Loucy (cell line): ENCODE measurements at regions not wholly inside any gene's neighbourhood (a gene's known extent, or its start where the extent isn't known, plus 50 kb on each side); places are given as distances from the start of the nearest gene placed in this dataset.
"Not testable (repeated sequence)": the region's sequence is repeated elsewhere in the genome, so short reads cannot be mapped to it uniquely, and the experiment has no call there.

Experiments used
- H2AFZ ChIP-seq: fragments of 200-600 bp; sonication (generic); 2 replicates; pipeline ENCODE4 v1.6.0; 2016; ENCODE audit warnings: antibody characterized with exemption, mild to moderate bottlenecking, low read length, moderate library complexity
- H3F3A ChIP-seq: fragments of 200-600 bp; 2 replicates; pipeline ENCODE4 v1.6.0; 2016; ENCODE audit warnings: antibody characterized with exemption, low read depth, mild to moderate bottlenecking
- H3K27me3 ChIP-seq: fragments of 200-600 bp; sonication (generic); 2 replicates; pipeline ENCODE4 v1.6.1; 2014; ENCODE audit warnings: low read length, mild to moderate bottlenecking; ENCODE audit not compliant: insufficient read depth, poor library complexity, severe bottlenecking
- H3K36me3 ChIP-seq: fragments of 200-600 bp; sonication (generic); 2 replicates; pipeline ENCODE4 v1.6.1; 2016; ENCODE audit warnings: low read length; ENCODE audit not compliant: insufficient read depth
- H3K4me1 ChIP-seq: fragments of 200-600 bp; sonication (generic); 2 replicates; pipeline ENCODE4 v1.5.1; 2014; ENCODE audit warnings: low read length, mild to moderate bottlenecking; ENCODE audit not compliant: insufficient read depth, poor library complexity, severe bottlenecking
- H3K4me2 ChIP-seq: fragments of 200-600 bp; sonication (generic); 2 replicates; pipeline ENCODE4 v1.6.0; 2014; ENCODE audit warnings: antibody characterized with exemption, low read length, low read depth, mild to moderate bottlenecking; ENCODE audit not compliant: poor library complexity, severe bottlenecking
- H3K4me3 ChIP-seq: fragments of 200-600 bp; sonication (generic); 2 replicates; pipeline ENCODE4 v1.5.1; 2014; ENCODE audit warnings: low read length, mild to moderate bottlenecking, mixed read lengths; ENCODE audit not compliant: poor library complexity, severe bottlenecking
- H3K79me2 ChIP-seq: fragments of 200-600 bp; sonication (generic); 2 replicates; pipeline ENCODE4 v1.6.1; 2014; ENCODE audit warnings: low read length; ENCODE audit not compliant: insufficient read depth
- H3K9ac ChIP-seq: fragments of 200-600 bp; sonication (generic); 2 replicates; pipeline ENCODE4 v1.6.0; 2014; ENCODE audit warnings: mild to moderate bottlenecking, low read depth, low read length, moderate library complexity; ENCODE audit not compliant: poor library complexity, severe bottlenecking
- H3K9me2 ChIP-seq: fragments of 200-600 bp; sonication (generic); replicated peaks from 2 replicates; pipeline ENCODE4 v1.6.1; 2016; ENCODE audit warnings: low read depth, low read length, mixed read lengths
- H3K9me3 ChIP-seq: fragments of 200-600 bp; sonication (generic); 2 replicates; pipeline ENCODE4 v1.6.1; 2014; ENCODE audit warnings: mild to moderate bottlenecking, antibody characterized with exemption, low read length, low read depth; ENCODE audit not compliant: insufficient read depth
- H4K20me1 ChIP-seq: fragments of 200-600 bp; sonication (generic); 2 replicates; pipeline ENCODE4 v1.6.0; 2014; ENCODE audit warnings: antibody characterized with exemption, low read length, mild to moderate bottlenecking; ENCODE audit not compliant: insufficient read depth, poor library complexity, severe bottlenecking
- EZH2phosphoT487 ChIP-seq: fragments of 200-600 bp; IDR thresholded peaks from 2 replicates; pipeline ENCODE4 v1.6.1; 2018; ENCODE audit warnings: antibody characterized with exemption, mild to moderate bottlenecking, moderate library complexity, borderline replicate concordance
- TF ChIP-seq, protein P1 (sequence below): fragments of 200-600 bp; sonication (generic); conservative IDR thresholded peaks from 2 replicates; pipeline ENCODE4 v1.5.1; 2014; ENCODE audit warnings: mild to moderate bottlenecking, antibody characterized with exemption, low read length

- TF ChIP-seq EZH2phosphoT487 = no peak
- TF ChIP-seq, protein P1, sequence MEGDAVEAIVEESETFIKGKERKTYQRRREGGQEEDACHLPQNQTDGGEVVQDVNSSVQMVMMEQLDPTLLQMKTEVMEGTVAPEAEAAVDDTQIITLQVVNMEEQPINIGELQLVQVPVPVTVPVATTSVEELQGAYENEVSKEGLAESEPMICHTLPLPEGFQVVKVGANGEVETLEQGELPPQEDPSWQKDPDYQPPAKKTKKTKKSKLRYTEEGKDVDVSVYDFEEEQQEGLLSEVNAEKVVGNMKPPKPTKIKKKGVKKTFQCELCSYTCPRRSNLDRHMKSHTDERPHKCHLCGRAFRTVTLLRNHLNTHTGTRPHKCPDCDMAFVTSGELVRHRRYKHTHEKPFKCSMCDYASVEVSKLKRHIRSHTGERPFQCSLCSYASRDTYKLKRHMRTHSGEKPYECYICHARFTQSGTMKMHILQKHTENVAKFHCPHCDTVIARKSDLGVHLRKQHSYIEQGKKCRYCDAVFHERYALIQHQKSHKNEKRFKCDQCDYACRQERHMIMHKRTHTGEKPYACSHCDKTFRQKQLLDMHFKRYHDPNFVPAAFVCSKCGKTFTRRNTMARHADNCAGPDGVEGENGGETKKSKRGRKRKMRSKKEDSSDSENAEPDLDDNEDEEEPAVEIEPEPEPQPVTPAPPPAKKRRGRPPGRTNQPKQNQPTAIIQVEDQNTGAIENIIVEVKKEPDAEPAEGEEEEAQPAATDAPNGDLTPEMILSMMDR = no peak
- no peaks in the 10 kb centered on the region for H3K27me3 ChIP-seq
- H3K9me2 ChIP-seq = no peaks in the 10 kb centered on the region
- H3K9ac ChIP-seq = no peak overlapping the region
- H2AFZ ChIP-seq = no peak overlapping the region
- no peak overlapping the region for H3K4me3 ChIP-seq
- H3K79me2 ChIP-seq = no peaks in the 10 kb centered on the region
- H3K4me2 ChIP-seq = no peak overlapping the region
- no peaks in the 10 kb centered on the region for H4K20me1 ChIP-seq
- no peaks in the 10 kb centered on the region for H3F3A ChIP-seq
- no peaks in the 10 kb centered on the region for H3K4me1 ChIP-seq
- no peaks in the 10 kb centered on the region for H3K36me3 ChIP-seq
- no peaks in the 10 kb centered on the region for H3K9me3 ChIP-seq
Measured at GRCh38 chr14:97143011-97143410, 345.8 kb downstream of the VRK1 start.

- Histone ChIP-seq H3K4me2 (no peak overlapping the region), H3K36me3 (no peaks in the 10 kb centered on the region), H3K79me2 (no peaks in the 10 kb centered on the region), H3K9me2 (no peaks in the 10 kb centered on the region), H3K9ac (no peak overlapping the region), H3K4me1 (no peaks in the 10 kb centered on the region), H4K20me1 (no peaks in the 10 kb centered on the region), H2AFZ (no peak overlapping the region), H3K9me3 (no peaks in the 10 kb centered on the region), H3K4me3 (no peak overlapping the region), H3F3A (no peaks in the 10 kb centered on the region), H3K27me3 (no peaks in the 10 kb centered on the region)
- TF ChIP-seq, protein P1 = no peak
- no peak for TF ChIP-seq EZH2phosphoT487
Measured at GRCh38 chr14:97143456-97143855, 346.3 kb downstream of the VRK1 start.

GRCh38 chr14:97148021-97148420 is 350.8 kb downstream of the VRK1 start:
- not testable (repeated sequence) for H3K79me2 ChIP-seq, H3K36me3 ChIP-seq, H3K9ac ChIP-seq, H3F3A ChIP-seq, H2AFZ ChIP-seq, H3K9me2 ChIP-seq, H3K9me3 ChIP-seq, H3K27me3 ChIP-seq, H3K4me2 ChIP-seq, H3K4me1 ChIP-seq, H4K20me1 ChIP-seq, H3K4me3 ChIP-seq

GRCh38 chr14:97149775-97150174 is 352.6 kb downstream of the VRK1 start:
- no peaks in the 10 kb centered on the region for H3K9me2 ChIP-seq
- H3K79me2 ChIP-seq = no peaks in the 10 kb centered on the region
- H3K36me3 ChIP-seq = no peaks in the 10 kb centered on the region
- H3K4me3 ChIP-seq = no peak overlapping the region
- H3K9me3 ChIP-seq = no peaks in the 10 kb centered on the region
- H3K27me3 ChIP-seq = no peaks in the 10 kb centered on the region
- H3F3A ChIP-seq = no peaks in the 10 kb centered on the region
- no peak overlapping the region for H3K9ac ChIP-seq
- no peak overlapping the region for H2AFZ ChIP-seq
- no peak for TF ChIP-seq EZH2phosphoT487
- TF ChIP-seq, protein P1 = no peak
- no peak overlapping the region for H3K4me2 ChIP-seq
- H3K4me1 ChIP-seq = no peaks in the 10 kb centered on the region
- H4K20me1 ChIP-seq = no peaks in the 10 kb centered on the region
